Testis (tissue), 2 donors: ENCODE measurements at regions not wholly inside any gene's neighbourhood (a gene's known extent, or its start where the extent isn't known, plus 50 kb on each side); places are given as distances from the start of the nearest gene placed in this dataset.
"Not testable (repeated sequence)": the region's sequence is repeated elsewhere in the genome, so short reads cannot be mapped to it uniquely, and the experiment has no call there.

Experiments
- DNase-seq: peaks from one replicate; pipeline ENCODE4 v3.0.0-alpha.2; 2019
- H3K27ac ChIP-seq, 2 donors: fragments of 200-600 bp; sonication (generic); one replicate each; pipeline ENCODE4 v1.5.1; 2019
- H3K27me3 ChIP-seq: fragments of 200-600 bp; sonication (generic); one replicate; pipeline ENCODE4 v1.5.1; 2019
- H3K36me3 ChIP-seq: fragments of 200-600 bp; sonication (generic); one replicate; pipeline ENCODE4 v1.5.1; 2017; ENCODE audit warnings: low read depth; ENCODE audit errors: missing control alignments
- H3K4me1 ChIP-seq: fragments of 200-600 bp; sonication (generic); one replicate; pipeline ENCODE4 v1.5.1; 2019
- H3K4me3 ChIP-seq, 2 donors: fragments of 200-600 bp; sonication (generic); one replicate each; pipeline ENCODE4 v1.5.1; 2017 to 2019
- H3K9me3 ChIP-seq: fragments of 200-600 bp; sonication (generic); one replicate; pipeline ENCODE4 v1.5.1; 2017
- POLR2A ChIP-seq: fragments of 450-650 bp; IDR thresholded peaks from one replicate; pipeline ENCODE4 v1.6.1; 2017; ENCODE audit warnings: antibody characterized with exemption, mild to moderate bottlenecking, moderate library complexity
- WGBS, 2 donors: methylation state at CpG; one replicate each; pipeline ENCODE4 v1.1.5; 2018; 5-methylcytosine and 5-hydroxymethylcytosine counted together
- intact Hi-C: fragments of 100-400 bp; cut with DNase I; formaldehyde crosslinking; loops from one replicate; pipeline ENCODE4 v1.15.1; 2023; ENCODE audit warnings: low total_unique reads
- TF ChIP-seq, protein P1 (sequence below), 3 experiments: fragments of 450-650 bp in 2 of 3; fragments of 200-600 bp in 1 of 3; sonication (generic) in 1 of 3; IDR thresholded peaks; one replicate each; pipeline ENCODE4 v1.5.1; 2016 to 2019; ENCODE audit warnings: antibody characterized with exemption in 3 of 3, mild to moderate bottlenecking in 2 of 3, moderate library complexity in 1 of 3

DNA sequence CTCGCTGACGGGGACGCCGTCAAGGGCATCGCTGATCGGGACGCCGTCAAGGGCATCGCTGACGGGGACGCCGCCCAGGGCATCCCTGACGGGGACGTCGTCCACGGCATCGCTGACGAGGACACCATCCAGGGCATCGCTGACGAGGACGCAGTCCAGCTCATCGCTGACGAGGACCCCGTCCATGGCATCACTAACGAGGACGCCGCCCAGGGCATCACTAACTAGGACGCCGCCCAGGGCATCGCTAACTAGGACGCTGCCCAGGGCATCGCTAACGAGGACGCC lies 945.2 kb downstream of the TUBA3C start:
- DNase-seq = no peak
- Histone ChIP-seq H3K4me3 (no peak overlapping the region), H3K36me3 (no peaks in the 10 kb centered on the region), H3K27me3 (no peaks in the 10 kb centered on the region), H3K9me3 (no peaks in the 10 kb centered on the region), H3K27ac (no peak overlapping the region), H3K4me1 (no peaks in the 10 kb centered on the region)
- 52 to 76% methylated on average over 20 to 31 of the region's 34 CpGs for WGBS, 2 donors
- intact Hi-C loops = no loop called here
- TF ChIP-seq, protein P1, sequence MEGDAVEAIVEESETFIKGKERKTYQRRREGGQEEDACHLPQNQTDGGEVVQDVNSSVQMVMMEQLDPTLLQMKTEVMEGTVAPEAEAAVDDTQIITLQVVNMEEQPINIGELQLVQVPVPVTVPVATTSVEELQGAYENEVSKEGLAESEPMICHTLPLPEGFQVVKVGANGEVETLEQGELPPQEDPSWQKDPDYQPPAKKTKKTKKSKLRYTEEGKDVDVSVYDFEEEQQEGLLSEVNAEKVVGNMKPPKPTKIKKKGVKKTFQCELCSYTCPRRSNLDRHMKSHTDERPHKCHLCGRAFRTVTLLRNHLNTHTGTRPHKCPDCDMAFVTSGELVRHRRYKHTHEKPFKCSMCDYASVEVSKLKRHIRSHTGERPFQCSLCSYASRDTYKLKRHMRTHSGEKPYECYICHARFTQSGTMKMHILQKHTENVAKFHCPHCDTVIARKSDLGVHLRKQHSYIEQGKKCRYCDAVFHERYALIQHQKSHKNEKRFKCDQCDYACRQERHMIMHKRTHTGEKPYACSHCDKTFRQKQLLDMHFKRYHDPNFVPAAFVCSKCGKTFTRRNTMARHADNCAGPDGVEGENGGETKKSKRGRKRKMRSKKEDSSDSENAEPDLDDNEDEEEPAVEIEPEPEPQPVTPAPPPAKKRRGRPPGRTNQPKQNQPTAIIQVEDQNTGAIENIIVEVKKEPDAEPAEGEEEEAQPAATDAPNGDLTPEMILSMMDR (IDR thresholded peaks at IDR 0.05) = no peak
- TF ChIP-seq POLR2A = no peak

DNA sequence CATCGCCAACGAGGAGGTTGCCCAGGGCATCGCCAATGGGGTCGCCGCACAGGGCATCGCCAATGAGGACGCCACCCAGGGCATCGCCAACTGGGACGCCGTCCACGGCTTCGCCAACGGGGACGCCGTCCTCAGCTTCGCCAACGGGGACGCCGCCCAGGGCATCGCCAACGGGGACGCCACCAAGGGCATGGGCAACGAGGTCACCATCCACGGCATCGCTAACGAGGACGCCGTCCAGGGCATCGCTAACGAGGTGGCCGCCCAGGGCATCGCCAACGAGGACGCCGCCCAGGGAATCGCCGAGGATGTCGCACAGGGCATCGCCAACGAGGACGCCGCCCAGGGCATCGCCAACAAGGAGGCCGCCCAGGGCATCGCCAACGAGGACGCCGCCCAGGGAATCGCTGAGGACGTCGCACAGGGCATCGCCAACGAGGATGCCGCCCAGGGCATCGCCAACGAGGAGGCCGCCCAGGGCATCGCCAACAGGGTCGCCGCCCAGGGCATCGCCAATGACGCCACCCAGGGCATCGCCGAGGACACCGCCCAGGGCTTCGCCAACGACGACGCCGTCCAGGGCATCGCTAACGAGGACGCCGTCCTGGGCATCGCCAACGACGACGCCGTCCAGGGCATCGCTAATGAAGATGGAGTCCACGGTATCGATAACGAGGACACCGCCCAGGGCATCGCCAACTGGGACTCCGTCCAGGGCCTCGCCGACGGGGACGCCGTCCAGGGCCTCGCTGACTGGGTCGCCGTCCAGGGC lies 945.7 kb downstream of the TUBA3C start:
- Histone ChIP-seq H3K4me3 (no peak overlapping the region), H3K4me1 (no peaks in the 10 kb centered on the region), H3K27ac (no peak overlapping the region), H3K36me3 (no peaks in the 10 kb centered on the region), H3K27me3 (no peaks in the 10 kb centered on the region), H3K9me3 (no peaks in the 10 kb centered on the region)
- WGBS, 2 donors = 79 to 93% methylated on average over 61 to 70 of the region's 94 CpGs
- intact Hi-C loops = no loop called here
- DNase-seq = no peak
- TF ChIP-seq, protein P1 (IDR thresholded peaks at IDR 0.05) = no peak
- no peak for TF ChIP-seq POLR2A

DNA sequence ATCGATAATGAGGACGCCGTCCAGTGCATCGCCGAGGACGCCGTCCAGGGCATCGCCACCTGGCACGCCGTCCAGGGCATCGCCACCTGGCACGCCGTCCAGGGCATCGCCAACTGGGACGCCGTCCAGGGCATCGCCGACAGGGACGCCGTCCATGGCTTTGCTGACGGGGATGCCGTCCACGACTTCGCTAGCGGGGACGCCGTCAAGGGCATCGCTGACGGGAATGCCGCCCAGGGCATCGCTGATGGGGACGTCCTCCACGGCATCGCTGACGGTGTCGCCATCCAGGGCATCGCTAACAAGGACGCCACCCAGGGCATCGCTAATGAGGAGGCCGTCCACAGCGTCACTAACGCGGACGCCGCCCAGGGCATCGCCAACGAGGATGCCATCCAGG lies 946.5 kb downstream of the TUBA3C start:
- no peak overlapping the region for H3K4me3 ChIP-seq
- intact Hi-C loops = no loop called here
- WGBS, 2 donors = 86 to 97% methylated on average over 17 to 18 of the region's 47 CpGs
- TF ChIP-seq, protein P1 (IDR thresholded peaks at IDR 0.05) = no peak
- TF ChIP-seq POLR2A = no peak
- no peaks in the 10 kb centered on the region for H3K9me3 ChIP-seq
- no peak for DNase-seq
- no peak overlapping the region for H3K27ac ChIP-seq
- no peaks in the 10 kb centered on the region for H3K27me3 ChIP-seq
- no peaks in the 10 kb centered on the region for H3K4me1 ChIP-seq
- no peaks in the 10 kb centered on the region for H3K36me3 ChIP-seq

DNA sequence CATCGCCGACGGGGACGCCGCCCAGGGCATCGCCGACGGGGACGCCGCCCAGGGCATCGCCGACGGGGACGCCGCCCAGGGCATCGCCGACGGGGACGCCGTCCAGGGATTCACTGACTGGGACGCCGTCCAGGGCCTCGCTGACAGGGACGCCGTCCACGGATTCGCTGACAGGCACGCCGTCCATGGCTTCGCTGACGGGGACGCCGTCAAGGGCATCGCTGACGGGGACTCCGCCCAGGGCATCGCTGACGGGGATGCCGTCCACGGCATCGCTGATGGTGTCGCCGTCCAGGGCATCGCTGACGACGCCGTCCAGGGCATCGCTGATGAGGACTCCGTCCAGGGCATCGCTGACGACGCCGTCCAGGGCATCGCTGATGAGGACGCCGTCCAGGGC lies 947.2 kb downstream of the TUBA3C start:
- H3K27ac ChIP-seq, DNase-seq, H3K4me1 ChIP-seq, H3K4me3 ChIP-seq, intact Hi-C loops, H3K9me3 ChIP-seq, H3K36me3 ChIP-seq, H3K27me3 ChIP-seq: not testable (repeated sequence)
- 85 to 96% methylated on average over 49 to 53 of the region's 56 CpGs for WGBS, 2 donors

DNA sequence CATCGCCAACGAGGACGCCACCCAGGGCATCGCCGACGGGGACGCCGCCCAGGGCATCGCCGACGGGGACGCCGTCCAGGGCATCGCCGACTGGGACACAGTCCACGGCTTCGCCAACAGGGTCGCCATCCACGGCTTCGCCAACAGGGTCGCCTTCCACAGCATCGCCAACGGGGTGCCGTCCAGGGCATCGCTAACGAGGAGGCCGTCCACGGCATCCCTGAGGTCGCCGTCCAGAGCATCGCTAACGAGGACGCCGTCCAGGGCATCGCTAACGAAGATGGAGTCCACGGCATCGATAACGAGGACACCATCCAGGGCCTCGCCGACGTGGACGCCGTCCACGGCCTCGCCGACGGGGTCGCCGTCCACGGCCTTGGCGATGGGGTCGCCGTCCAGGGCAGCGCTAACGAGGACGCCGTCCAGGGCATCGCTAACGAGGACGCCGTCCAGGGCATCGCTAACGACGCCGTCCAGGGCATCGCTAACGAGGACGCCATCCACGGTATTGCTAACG lies 947.8 kb downstream of the TUBA3C start:
- no peaks in the 10 kb centered on the region for H3K36me3 ChIP-seq
- intact Hi-C loops = no loop called here
- H3K4me3 ChIP-seq = no peak overlapping the region
- no peaks in the 10 kb centered on the region for H3K27me3 ChIP-seq
- H3K9me3 ChIP-seq = no peaks in the 10 kb centered on the region
- H3K27ac ChIP-seq = no peak overlapping the region
- no peak for DNase-seq
- TF ChIP-seq, protein P1 (IDR thresholded peaks at IDR 0.05) = no peak
- TF ChIP-seq POLR2A = no peak
- WGBS, 2 donors = 88 to 94% methylated on average over 39 to 47 of the region's 71 CpGs
- no peaks in the 10 kb centered on the region for H3K4me1 ChIP-seq
